ENCODE measurements at regions not wholly inside any gene's neighbourhood (a gene's known extent, or its start where the extent isn't known, plus 50 kb on each side); places are given as distances from the start of the nearest gene placed in this dataset.

DNA sequence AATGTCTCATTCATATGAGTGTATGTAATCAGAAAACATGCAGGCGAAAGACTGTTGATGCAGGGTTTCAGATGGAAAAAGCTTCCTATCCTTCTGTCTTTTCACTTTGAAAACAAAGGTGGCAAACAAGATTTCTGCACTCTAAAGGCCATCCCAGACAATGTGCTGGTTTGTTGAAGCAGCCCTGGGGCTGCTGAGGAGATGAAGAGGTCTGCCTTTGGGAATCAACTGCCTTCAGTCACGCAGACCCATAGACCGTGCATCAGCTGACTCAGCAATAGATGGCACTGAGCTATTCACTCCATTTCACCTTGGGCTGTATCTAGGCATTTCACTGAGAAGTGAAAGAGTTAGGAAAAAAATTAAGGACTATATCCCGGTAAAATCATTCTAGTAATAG, 60.5 kb upstream of the C5orf46 start:
- Histone ChIP-seq H3K36me3 (ENCODE audit: control insufficient read depth, insufficient read depth, low read length) (no peaks in the 10 kb centered on the region), H3K9ac (ENCODE audit: insufficient read depth in 1 of 2, low read depth in 2 of 2, low read length in 2 of 2) (no peak overlapping the region), H3K27ac (ENCODE audit: extremely low read depth, low read depth, low read length) (no peak overlapping the region), H3K79me2 (ENCODE audit: control insufficient read depth, insufficient read depth, low read length) (no peaks in the 10 kb centered on the region), H3K4me2 (ENCODE audit: insufficient read depth, low read length) (no peak overlapping the region), H3K4me3 (no peak overlapping the region), H3K9me1 (ENCODE audit: control insufficient read depth, insufficient read depth, low read length) (no peaks in the 10 kb centered on the region), H3K27me3 (ENCODE audit: control insufficient read depth in 2 of 2, insufficient read depth in 2 of 2, low read length in 2 of 2) (no peaks in the 10 kb centered on the region), H3K9me3 (replicated peaks; ENCODE audit: control insufficient read depth, insufficient read depth, low read depth, low read length) (no peaks in the 10 kb centered on the region), H4K20me1 (replicated peaks; ENCODE audit: control insufficient read depth, insufficient read depth, low read length) (no peaks in the 10 kb centered on the region), H3K4me1 (replicated peaks in 1 of 2; ENCODE audit: control insufficient read depth in 2 of 2, insufficient read depth in 2 of 2, low read length in 2 of 2) (no peaks in the 10 kb centered on the region), H2AFZ (ENCODE audit: low read depth, low read length) (no peak overlapping the region)
- ATAC-seq (no peak), DNase-seq (ENCODE audit: extremely low read depth in 1 of 4, low spot score in 3 of 4) (no peak), FAIRE-seq (no peak)
- intact Hi-C loops (cut with micrococcal nuclease) (no loop called here), in situ Hi-C loops (cut with MboI) (loop anchor here (25.0 kb wide), 1 partner anchor 745 kb away; no protein-coding TSS in a partner anchor)
- POLR2A ChIA-PET, result no interaction called here
- WGBS (ENCODE audit: insufficient coverage, low coverage, missing lambda C conversion rate), result 4% methylated on average over 4 of the region's 4 CpGs
- no TSS peak for BruUV-seq (replicated peaks)
- CTCF ChIA-PET (ENCODE audit: low intra/inter-chr PET ratio), result no interaction called here
- TF ChIP-seq RBM14 (IDR thresholded peaks at IDR 0.05; ENCODE audit: borderline replicate concordance, insufficient read depth, low read depth, low read length) (no peak), MAFK (IDR thresholded peaks at IDR 0.05; ENCODE audit: low read length) (peak; percentile 25; the same call in 1 of the 2 replicates), EP400 (IDR thresholded peaks at IDR 0.05) (no peak), SPI1 (IDR thresholded peaks at IDR 0.05; ENCODE audit: borderline replicate concordance, low read depth, low read length) (no peak), ZNF316 (IDR thresholded peaks at IDR 0.05) (peak; percentile 45; the same call in 1 of the 2 replicates), MAFG (tag; conservative IDR thresholded peaks at IDR 0.05) (0 out of 2 replicates have a peak, but pooled peaks have one; percentile 17), ILF3 (IDR thresholded peaks at IDR 0.05; ENCODE audit: borderline replicate concordance) (no peak), ZNF699 (CRISPR knock-in tag; IDR thresholded peaks at IDR 0.05; ENCODE audit: insufficient replicate concordance) (no peak), ZNF311 (CRISPR knock-in tag; IDR thresholded peaks at IDR 0.05) (no peak), TCF3 (CRISPR knock-in tag; IDR thresholded peaks at IDR 0.05) (no peak), ERF (CRISPR knock-in tag; IDR thresholded peaks at IDR 0.05) (no peak), POLR3A (IDR thresholded peaks at IDR 0.05; ENCODE audit: borderline replicate concordance, extremely low read depth, insufficient read depth, insufficient read length) (no peak), HNRNPH1 (optimal IDR thresholded peaks at IDR 0.05; ENCODE audit: low read depth, low read length) (no peak), ZC3H8 (IDR thresholded peaks at IDR 0.05) (no peak)
- TF ChIP-seq, protein P1, sequence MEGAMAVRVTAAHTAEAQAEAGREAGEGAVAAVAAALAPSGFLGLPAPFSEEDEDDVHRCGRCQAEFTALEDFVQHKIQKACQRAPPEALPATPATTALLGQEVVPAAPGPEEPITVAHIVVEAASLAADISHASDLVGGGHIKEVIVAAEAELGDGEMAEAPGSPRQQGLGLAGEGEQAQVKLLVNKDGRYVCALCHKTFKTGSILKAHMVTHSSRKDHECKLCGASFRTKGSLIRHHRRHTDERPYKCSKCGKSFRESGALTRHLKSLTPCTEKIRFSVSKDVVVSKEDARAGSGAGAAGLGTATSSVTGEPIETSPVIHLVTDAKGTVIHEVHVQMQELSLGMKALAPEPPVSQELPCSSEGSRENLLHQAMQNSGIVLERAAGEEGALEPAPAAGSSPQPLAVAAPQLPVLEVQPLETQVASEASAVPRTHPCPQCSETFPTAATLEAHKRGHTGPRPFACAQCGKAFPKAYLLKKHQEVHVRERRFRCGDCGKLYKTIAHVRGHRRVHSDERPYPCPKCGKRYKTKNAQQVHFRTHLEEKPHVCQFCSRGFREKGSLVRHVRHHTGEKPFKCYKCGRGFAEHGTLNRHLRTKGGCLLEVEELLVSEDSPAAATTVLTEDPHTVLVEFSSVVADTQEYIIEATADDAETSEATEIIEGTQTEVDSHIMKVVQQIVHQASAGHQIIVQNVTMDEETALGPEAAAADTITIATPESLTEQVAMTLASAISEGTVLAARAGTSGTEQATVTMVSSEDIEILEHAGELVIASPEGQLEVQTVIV (CRISPR knock-in tag; IDR thresholded peaks at IDR 0.05; ENCODE audit: borderline replicate concordance), result no peak
- TF ChIP-seq, protein P2, sequence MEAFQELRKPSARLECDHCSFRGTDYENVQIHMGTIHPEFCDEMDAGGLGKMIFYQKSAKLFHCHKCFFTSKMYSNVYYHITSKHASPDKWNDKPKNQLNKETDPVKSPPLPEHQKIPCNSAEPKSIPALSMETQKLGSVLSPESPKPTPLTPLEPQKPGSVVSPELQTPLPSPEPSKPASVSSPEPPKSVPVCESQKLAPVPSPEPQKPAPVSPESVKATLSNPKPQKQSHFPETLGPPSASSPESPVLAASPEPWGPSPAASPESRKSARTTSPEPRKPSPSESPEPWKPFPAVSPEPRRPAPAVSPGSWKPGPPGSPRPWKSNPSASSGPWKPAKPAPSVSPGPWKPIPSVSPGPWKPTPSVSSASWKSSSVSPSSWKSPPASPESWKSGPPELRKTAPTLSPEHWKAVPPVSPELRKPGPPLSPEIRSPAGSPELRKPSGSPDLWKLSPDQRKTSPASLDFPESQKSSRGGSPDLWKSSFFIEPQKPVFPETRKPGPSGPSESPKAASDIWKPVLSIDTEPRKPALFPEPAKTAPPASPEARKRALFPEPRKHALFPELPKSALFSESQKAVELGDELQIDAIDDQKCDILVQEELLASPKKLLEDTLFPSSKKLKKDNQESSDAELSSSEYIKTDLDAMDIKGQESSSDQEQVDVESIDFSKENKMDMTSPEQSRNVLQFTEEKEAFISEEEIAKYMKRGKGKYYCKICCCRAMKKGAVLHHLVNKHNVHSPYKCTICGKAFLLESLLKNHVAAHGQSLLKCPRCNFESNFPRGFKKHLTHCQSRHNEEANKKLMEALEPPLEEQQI (IDR thresholded peaks at IDR 0.05), result no peak
- TF ChIP-seq, protein P3, sequence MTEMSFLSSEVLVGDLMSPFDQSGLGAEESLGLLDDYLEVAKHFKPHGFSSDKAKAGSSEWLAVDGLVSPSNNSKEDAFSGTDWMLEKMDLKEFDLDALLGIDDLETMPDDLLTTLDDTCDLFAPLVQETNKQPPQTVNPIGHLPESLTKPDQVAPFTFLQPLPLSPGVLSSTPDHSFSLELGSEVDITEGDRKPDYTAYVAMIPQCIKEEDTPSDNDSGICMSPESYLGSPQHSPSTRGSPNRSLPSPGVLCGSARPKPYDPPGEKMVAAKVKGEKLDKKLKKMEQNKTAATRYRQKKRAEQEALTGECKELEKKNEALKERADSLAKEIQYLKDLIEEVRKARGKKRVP (CRISPR knock-in tag; IDR thresholded peaks at IDR 0.05), result no peak
- TF ChIP-seq, protein P4, sequence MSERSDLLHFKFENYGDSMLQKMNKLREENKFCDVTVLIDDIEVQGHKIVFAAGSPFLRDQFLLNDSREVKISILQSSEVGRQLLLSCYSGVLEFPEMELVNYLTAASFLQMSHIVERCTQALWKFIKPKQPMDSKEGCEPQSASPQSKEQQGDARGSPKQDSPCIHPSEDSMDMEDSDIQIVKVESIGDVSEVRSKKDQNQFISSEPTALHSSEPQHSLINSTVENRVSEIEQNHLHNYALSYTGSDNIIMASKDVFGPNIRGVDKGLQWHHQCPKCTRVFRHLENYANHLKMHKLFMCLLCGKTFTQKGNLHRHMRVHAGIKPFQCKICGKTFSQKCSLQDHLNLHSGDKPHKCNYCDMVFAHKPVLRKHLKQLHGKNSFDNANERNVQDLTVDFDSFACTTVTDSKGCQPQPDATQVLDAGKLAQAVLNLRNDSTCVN (CRISPR knock-in tag; IDR thresholded peaks at IDR 0.05), result no peak

All from K562 (cell line).